Gastroesophageal sphincter (tissue), 3 donors: ENCODE measurements at regions not wholly inside any gene's neighbourhood (a gene's known extent, or its start where the extent isn't known, plus 50 kb on each side); places are given as distances from the start of the nearest gene placed in this dataset.

Experiments
- EP300 ChIP-seq: sonication (generic); formaldehyde crosslinking; IDR thresholded peaks from one replicate; pipeline ENCODE4 v1.6.1; 2017; ENCODE audit warnings: antibody characterized with exemption, mild to moderate bottlenecking
- POLR2A ChIP-seq, 2 donors: fragments of 450-650 bp; IDR thresholded peaks; one replicate each; pipeline ENCODE4 v1.6.1; 2017; ENCODE audit warnings: antibody characterized with exemption in 2 of 2, mild to moderate bottlenecking in 2 of 2, moderate library complexity in 1 of 2
- POLR2AphosphoS5 ChIP-seq: sonication (generic); formaldehyde crosslinking; IDR thresholded peaks from one replicate; pipeline ENCODE4 v1.6.1; 2017; ENCODE audit warnings: antibody characterized with exemption
- TF ChIP-seq, protein P1 (sequence below), 4 experiments: fragments of 200-600 bp in 2 of 4; fragments of 450-650 bp in 2 of 4; sonication (generic) in 1 of 4; IDR thresholded peaks; one replicate each; pipeline ENCODE4 v1.5.1; 2017 to 2019; ENCODE audit warnings: antibody characterized with exemption in 4 of 4, mild to moderate bottlenecking in 2 of 4, moderate library complexity in 2 of 4

- TF ChIP-seq POLR2A (IDR thresholded peaks at IDR 0.05) (no peak), EP300 (no peak), POLR2AphosphoS5 (no peak)
- TF ChIP-seq, protein P1, sequence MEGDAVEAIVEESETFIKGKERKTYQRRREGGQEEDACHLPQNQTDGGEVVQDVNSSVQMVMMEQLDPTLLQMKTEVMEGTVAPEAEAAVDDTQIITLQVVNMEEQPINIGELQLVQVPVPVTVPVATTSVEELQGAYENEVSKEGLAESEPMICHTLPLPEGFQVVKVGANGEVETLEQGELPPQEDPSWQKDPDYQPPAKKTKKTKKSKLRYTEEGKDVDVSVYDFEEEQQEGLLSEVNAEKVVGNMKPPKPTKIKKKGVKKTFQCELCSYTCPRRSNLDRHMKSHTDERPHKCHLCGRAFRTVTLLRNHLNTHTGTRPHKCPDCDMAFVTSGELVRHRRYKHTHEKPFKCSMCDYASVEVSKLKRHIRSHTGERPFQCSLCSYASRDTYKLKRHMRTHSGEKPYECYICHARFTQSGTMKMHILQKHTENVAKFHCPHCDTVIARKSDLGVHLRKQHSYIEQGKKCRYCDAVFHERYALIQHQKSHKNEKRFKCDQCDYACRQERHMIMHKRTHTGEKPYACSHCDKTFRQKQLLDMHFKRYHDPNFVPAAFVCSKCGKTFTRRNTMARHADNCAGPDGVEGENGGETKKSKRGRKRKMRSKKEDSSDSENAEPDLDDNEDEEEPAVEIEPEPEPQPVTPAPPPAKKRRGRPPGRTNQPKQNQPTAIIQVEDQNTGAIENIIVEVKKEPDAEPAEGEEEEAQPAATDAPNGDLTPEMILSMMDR (IDR thresholded peaks at IDR 0.05) = no peak
Measured at GRCh38 chr6:28634411-28634760, 108.7 kb downstream of the GPX5 start.
